TTC549 (cell line): ENCODE measurements at regions not wholly inside any gene's neighbourhood (a gene's known extent, or its start where the extent isn't known, plus 50 kb on each side); places are given as distances from the start of the nearest gene placed in this dataset.
"Not testable (repeated sequence)": the region's sequence is repeated elsewhere in the genome, so short reads cannot be mapped to it uniquely, and the experiment has no call there.

Experiments
- FAIRE-seq: peaks from 2 replicates; lab custom pipeline; 2012; peaks lifted over from hg19 to GRCh38; lab: Jason Lieb, UNC

- not testable (repeated sequence) for FAIRE-seq
Observed at GRCh38 chr4:3961091-3961672, 195.0 kb downstream of the ADRA2C start.

DNA sequence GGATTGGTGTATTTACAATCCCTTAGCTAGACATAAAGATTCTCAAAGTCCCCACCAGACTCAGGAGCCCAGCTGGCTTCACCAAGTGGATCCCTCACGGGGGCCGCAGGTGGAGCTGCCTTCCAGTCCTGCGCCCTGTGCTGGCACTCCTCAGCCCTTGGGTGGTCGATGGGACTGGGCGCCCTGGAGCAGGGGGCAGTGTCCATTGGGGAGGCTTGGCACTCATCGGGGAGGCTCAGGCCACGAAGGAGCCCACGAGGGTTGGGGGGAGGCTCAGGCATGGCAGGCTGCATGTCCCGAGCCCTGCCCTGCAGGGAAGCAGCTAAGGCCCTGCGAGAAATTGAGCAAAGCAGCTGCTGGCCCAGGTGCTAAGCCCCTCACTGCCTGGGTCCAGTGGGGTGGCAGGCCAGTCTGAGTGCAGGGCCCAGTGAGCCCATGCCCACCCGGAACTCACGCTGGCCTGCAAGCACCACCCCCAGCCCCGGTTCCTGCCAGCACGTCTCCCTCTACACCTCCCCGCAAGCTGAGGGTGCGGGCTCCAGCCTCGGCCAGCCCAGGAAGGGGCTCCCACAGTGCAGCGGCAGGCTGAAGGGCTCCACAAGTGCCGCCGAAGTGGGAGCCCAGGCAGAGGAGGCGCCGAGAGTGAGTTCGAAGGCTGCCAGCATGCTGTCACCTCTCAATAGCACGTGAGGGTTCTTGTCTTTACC is 198.5 kb downstream of the ADRA2C start:
- FAIRE-seq = not testable (repeated sequence)

GRCh38 chr4:3967204-3967603 is 201.0 kb downstream of the ADRA2C start:
- FAIRE-seq = not testable (repeated sequence)

DNA sequence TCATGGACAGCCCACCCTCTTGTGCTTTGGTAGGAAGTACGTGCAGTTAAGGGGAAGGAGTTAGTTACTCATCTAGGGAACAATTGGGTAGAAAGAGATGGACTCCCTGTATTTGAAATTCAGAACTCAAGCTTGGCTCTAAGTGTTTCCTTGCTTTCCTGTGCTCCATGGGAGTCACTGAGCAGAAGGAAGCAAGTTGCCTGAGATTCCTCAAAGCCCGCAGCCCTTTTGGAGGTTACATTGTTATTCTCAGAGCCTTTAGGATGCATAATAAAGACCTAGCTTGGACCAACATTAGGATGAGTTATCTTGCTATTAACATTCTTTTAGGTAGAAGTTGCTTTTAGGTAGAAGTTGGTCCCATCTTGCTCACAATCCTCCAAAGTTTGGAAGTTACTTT is 206.4 kb downstream of the ADRA2C start:
- FAIRE-seq = not testable (repeated sequence)

DNA sequence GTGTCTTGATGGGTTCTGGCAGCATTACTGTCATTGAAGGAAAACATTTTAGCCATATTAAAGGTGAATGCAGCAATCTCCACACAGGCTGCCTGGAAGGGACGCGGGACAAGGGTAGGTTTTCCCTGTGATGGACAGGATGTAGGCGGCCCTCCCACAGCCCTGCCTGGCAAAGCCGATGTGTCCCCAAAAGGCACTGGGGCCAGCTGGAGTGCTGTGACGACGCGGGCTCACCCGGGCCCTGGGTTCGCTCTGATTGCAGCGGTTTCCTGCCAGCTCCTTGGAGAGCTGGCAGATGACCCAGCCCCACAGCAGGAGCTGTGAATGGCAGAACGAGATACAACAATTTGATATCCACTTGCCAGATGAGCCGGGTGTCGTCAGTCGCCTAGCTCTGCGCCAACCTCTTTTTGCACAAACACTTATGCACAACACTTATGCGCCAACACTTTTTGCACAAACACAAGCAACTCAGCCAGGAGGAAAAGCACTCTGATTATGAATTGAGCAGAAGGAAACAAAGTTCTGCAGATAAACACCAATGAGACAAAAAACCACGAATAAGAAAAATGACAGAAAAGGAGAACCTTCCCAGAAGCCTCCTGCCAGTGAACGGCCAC is 207.5 kb downstream of the ADRA2C start:
- not testable (repeated sequence) for FAIRE-seq

GRCh38 chr4:3983518-3984125 is 217.4 kb downstream of the ADRA2C start:
- FAIRE-seq = not testable (repeated sequence)

- FAIRE-seq = not testable (repeated sequence)
Observed at GRCh38 chr4:3984796-3985195, 218.6 kb downstream of the ADRA2C start.

DNA sequence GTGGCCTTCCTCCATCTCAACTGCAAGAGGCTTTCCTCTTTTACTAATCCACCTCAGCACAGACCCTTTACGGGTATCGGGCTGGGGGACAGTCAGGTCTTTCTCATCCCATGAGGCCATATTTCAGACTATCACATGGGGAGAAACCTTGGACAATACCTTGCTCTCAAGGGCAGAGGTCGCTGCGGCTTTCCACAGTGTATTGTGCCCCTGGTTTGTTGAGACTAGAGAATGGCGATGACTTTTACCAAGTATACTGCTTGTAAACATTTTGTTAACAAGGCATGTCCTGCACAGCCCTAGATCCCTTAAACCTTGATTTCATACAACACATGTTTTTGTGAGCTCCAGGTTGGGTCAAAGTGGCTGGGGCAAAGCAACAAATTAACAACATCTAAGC is 220.2 kb downstream of the ADRA2C start:
- not testable (repeated sequence) for FAIRE-seq

GRCh38 chr4:3997386-3997785 is 229.3 kb downstream of the OTOP1 start:
- FAIRE-seq = not testable (repeated sequence)

- not testable (repeated sequence) for FAIRE-seq
Observed at GRCh38 chr4:4004036-4004435, 222.7 kb downstream of the OTOP1 start.

GRCh38 chr4:4004702-4005101 is 222.0 kb downstream of the OTOP1 start:
- not testable (repeated sequence) for FAIRE-seq

DNA sequence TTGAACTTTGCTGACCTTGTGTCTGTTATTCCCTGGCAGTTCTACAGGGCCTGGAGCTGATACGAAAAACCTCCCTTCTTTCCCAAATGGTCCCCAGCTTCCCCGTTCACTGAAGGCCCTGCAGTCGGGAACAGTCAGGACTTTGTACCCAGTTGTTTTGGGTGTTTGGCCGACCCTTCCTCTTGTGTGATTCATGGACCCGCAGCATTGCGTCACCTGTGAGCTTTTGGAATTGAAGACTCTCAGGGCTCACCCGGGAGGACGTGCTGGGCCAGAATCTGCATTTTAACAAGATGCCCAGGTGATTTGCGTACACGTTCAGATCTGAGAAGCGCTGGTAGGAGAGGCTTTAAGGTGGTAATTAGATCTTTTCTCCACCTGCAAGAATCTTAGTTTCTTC is 220.4 kb downstream of the OTOP1 start:
- not testable (repeated sequence) for FAIRE-seq

- not testable (repeated sequence) for FAIRE-seq
Observed at GRCh38 chr4:4019071-4019470, 207.7 kb downstream of the OTOP1 start.

GRCh38 chr4:4021161-4021560 is 205.6 kb downstream of the OTOP1 start:
- not testable (repeated sequence) for FAIRE-seq

DNA sequence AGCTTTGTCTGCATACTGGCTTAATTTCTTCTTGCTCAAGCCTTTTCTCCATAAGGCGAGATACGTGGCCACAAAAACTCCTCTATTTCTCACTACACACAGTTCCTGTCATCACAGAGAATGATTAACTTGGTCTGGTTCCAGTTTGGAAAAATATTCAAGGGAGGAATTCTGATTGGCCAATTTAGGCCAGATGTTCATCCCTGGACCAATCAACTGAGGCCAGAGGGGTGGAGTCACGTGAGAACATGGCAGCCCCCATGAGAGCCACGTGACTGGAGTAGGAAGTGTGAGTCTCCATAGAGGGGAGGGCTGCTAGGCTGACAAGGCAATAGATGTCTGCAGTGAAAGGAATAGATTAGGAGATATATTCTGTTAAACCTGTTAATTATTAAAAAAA is 200.0 kb downstream of the OTOP1 start:
- FAIRE-seq = not testable (repeated sequence)

GRCh38 chr4:4028752-4029151 is 198.0 kb downstream of the OTOP1 start:
- not testable (repeated sequence) for FAIRE-seq

DNA sequence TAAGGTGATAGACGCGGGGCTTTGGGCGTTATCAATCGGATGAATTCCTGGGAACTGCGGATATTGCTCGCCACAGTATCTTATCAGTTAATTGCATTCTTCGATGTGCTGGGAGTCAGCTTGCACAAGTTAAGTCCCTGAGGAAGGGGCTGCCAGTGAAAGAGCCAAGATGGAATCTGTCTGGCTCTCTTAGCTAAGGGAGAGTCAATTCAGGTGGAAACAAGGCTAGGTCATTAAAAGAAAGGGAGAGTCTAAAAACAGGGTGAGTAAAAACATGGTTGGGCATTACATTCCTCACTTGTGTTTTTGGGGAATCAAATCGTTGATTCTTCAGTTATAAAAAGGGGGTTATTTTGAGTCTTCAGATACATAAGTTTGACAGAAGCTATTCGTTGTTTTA is 196.2 kb downstream of the OTOP1 start:
- FAIRE-seq = not testable (repeated sequence)

DNA sequence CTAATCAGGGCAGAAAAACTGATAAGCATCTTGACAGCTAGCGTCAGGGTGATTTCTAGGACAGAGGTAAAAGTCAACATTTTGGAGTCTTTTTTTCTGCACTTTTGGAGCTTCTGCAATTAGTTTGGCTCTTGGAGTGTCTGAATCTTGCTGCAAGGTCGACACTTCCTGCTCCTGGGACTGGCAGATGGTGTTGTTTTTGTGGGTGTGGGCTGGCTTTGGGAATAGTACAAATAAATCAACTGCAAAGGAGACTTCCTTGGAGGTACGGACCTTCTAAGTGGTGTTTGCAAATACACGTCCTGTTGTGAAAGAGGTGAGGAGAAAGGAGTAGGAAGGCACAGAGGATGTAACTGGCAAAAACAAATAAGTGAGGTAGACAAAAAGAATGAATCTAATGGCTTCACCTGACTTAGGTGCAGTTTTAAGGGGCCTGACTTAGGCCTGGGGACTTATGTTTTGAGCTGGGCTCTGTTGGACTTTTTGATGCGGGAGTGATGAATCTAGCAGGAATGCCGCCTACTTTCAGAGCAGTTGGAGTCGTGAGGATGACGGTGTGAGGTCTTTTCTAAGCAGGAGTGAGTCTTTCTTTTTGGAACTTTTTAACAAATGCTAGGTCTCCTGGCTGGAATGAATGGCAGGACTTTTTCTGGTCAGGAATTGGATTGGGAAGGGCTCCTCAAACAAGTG is 195.1 kb downstream of the OTOP1 start:
- FAIRE-seq = not testable (repeated sequence)

- not testable (repeated sequence) for FAIRE-seq
Observed at GRCh38 chr4:4032364-4032763, 194.4 kb downstream of the OTOP1 start.

DNA sequence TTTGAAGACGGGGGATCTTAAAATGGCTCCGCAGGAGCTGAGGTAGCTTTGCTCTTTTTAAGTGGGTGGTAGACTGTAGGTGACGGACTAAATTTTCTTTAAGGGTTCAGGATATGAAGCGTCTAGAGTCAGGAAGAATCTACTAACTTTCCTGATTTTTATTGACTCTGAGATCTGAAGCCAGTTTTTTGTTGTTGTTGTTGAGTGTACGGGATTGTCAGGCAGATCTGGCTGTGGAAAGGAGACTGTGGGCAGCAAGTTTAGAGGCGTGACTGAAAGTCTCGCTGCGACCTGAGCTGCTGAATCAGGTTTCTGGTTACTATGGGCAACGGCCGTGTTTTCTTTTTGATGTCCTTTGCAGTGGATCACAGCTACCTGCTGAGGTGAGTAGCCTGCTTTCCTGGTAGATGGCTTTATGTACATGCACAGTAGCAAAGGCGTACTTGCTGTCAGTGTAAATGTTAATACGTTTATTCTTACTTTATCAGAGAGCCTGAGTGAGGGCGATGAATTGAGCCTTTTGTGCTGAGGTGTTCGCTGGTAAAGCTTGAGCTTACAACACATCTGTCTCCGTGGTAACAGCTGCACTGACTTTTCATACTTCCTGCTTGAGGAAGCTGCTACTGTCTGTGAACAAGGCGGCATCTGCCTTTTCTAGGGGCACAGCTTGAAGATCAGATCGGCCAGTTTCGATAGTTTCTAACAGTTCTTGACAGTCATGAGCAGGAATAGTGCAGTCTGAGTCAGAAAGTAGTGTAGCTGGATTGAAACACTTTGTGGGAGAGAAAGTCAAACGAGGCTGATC is 193.7 kb downstream of the OTOP1 start:
- FAIRE-seq = not testable (repeated sequence)

DNA sequence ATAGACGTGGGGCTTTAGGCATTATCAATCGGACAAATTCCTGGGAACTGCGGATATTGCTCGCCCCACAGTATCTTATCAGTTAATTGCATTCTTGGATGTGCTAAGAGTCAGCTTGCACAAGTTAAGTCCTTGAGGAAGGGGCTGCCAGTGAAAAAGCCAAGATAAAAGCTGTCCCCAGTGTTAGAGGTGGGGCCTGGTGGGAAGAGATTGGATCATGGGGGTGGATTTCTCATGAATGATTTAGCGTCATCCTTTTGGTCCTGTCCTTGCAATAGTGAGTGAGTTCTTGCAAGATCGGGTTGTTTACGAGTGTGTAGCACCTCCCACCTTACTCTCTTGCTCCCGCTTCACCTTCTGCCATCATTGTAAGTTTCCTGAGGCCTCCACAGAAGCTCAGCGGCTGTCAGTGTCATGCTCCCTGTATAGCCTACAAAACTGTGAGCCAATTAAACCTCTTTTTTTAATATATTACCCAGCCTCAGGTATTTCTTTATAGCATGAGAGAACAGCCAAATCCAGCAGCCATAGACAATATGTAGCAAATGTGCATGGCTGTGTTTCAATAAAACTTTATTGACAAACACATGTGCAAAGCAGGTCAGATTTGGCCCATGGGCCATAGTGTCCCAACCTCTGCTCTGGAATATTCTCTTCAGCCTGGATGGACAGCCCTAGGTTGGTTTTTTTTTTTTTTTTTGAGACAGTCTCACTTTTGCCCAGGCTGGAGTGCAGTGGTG is 189.2 kb downstream of the OTOP1 start:
- not testable (repeated sequence) for FAIRE-seq
